A549 (cell line): ENCODE measurements at regions not wholly inside any gene's neighbourhood (a gene's known extent, or its start where the extent isn't known, plus 50 kb on each side); places are given as distances from the start of the nearest gene placed in this dataset.

Experiments used
- ATAC-seq, 2 experiments: fragments of 200-7000 bp in 1 of 2; fragments of >200 bp in 1 of 2; cut with Nextera tagmentation in 1 of 2; cut with Tn5 transposase in 1 of 2; 3 replicates each; pipeline versions ENCODE4 v1.8.0 to v1.9.1; 2018 to 2020; ENCODE audit warnings: mild to moderate bottlenecking in 1 of 2, moderate library complexity in 1 of 2
- CTCF ChIA-PET: fragments of 300-600 bp; sonication (Branson Sonifier 250); formaldehyde crosslinking; extraction: SDS; loops from one replicate; lab custom pipeline; 2021; ENCODE audit warnings: antibody characterized with exemption, inconsistent platforms; lab: Yijun Ruan, JAX
- POLR2A ChIA-PET: fragments of 350-600 bp; formaldehyde crosslinking; extraction: SDS; loops from one replicate; lab custom pipeline; 2021; ENCODE audit warnings: antibody characterized with exemption, inconsistent platforms; lab: Yijun Ruan, JAX
- DNase-seq, 2 experiments: peaks; one replicate each; pipeline versions ENCODE4 v3.0.0 to v3.0.0-alpha.2; 2011 to 2016; ENCODE audit warnings: low read depth in 1 of 2, low spot score in 1 of 2
- FAIRE-seq: peaks from 2 replicates; lab custom pipeline; 2011; peaks lifted over from hg19 to GRCh38; lab: Jason Lieb, UNC
- H3K27ac ChIP-seq, 2 experiments: fragments of >200 bp; sonication (Bioruptor Twin); formaldehyde crosslinking; 3 replicates each; pipeline ENCODE4 v1.5.1; 2016 to 2017
- H3K4me1 ChIP-seq: fragments of >200 bp; sonication (Bioruptor Twin); formaldehyde crosslinking; 3 replicates; pipeline ENCODE4 v1.6.1; 2016
- H3K4me2 ChIP-seq: fragments of >200 bp; sonication (Bioruptor Twin); formaldehyde crosslinking; 3 replicates; pipeline ENCODE4 v1.6.1; 2016
- H3K4me3 ChIP-seq: fragments of >200 bp; sonication (Bioruptor Twin); formaldehyde crosslinking; 3 replicates; pipeline ENCODE4 v1.5.1; 2016
- H3K9me3 ChIP-seq: fragments of >200 bp; sonication (Bioruptor Twin); formaldehyde crosslinking; 3 replicates; pipeline ENCODE4 v1.6.1; 2016
- CBX2 ChIP-seq: fragments of 200-600 bp; sonication (generic); IDR thresholded peaks from 2 replicates; pipeline ENCODE4 v1.6.1; 2016; ENCODE audit warnings: low read depth, mild to moderate bottlenecking, borderline replicate concordance
- EHF ChIP-seq: fragments of 250-450 bp; sonication (Bioruptor Pico); IDR thresholded peaks from 2 replicates; pipeline ENCODE4 v1.5.0; 2020; ENCODE audit warnings: mild to moderate bottlenecking
- EHMT2 ChIP-seq: fragments of 200-600 bp; sonication (generic); IDR thresholded peaks from 2 replicates; pipeline ENCODE4 v1.6.1; 2016; ENCODE audit warnings: antibody characterized with exemption, low read depth, mild to moderate bottlenecking, moderate library complexity
- EP300 ChIP-seq, 2 experiments: fragments of >200 bp; sonication (Bioruptor Twin); formaldehyde crosslinking; IDR thresholded peaks; 2 replicates in 1 of 2; 3 replicates in 1 of 2; pipeline ENCODE4 v1.6.1; 2016 to 2017
- ESRRA ChIP-seq: fragments of 150-350 bp; IDR thresholded peaks from 2 replicates; pipeline ENCODE4 v1.6.1; 2014; ENCODE audit warnings: mild to moderate bottlenecking, low read length, borderline replicate concordance
- FOSL2 ChIP-seq, 2 experiments: fragments of 450-650 bp in 1 of 2; fragments of >200 bp in 1 of 2; sonication (Bioruptor Twin) in 1 of 2; formaldehyde crosslinking; IDR thresholded peaks; 2 replicates each; pipeline versions ENCODE4 v1.5.0 to v1.6.1; 2016 to 2020; ENCODE audit warnings: mild to moderate bottlenecking in 1 of 2, moderate library complexity in 1 of 2
- GATA3 ChIP-seq: IDR thresholded peaks from 2 replicates; pipeline ENCODE4 v1.6.1; 2012; ENCODE audit warnings: borderline replicate concordance
- HOXB13 ChIP-seq: fragments of 250-450 bp; sonication (Bioruptor Pico); IDR thresholded peaks from 2 replicates; pipeline ENCODE4 v1.5.0; 2020; ENCODE audit warnings: low read depth, mild to moderate bottlenecking, moderate library complexity
- JUN ChIP-seq, 2 experiments: fragments of >200 bp; sonication (Bioruptor Twin); formaldehyde crosslinking; IDR thresholded peaks; 2 replicates in 1 of 2; 3 replicates in 1 of 2; pipeline ENCODE4 v1.6.1; 2016 to 2017
- MAFK ChIP-seq: fragments of 450-650 bp; IDR thresholded peaks from 2 replicates; pipeline ENCODE4 v1.6.1; 2014; ENCODE audit not compliant: partially characterized antibody
- MYC ChIP-seq: IDR thresholded peaks from 2 replicates; pipeline ENCODE4 v1.6.1; 2012; ENCODE audit warnings: mild to moderate bottlenecking, inconsistent platforms, low read length, improper control_type of control experiment, borderline replicate concordance
- NR3C1 ChIP-seq: fragments of >200 bp; sonication (Bioruptor Twin); formaldehyde crosslinking; IDR thresholded peaks from 3 replicates; pipeline ENCODE4 v1.6.1; 2017
- POLR2AphosphoS2 ChIP-seq: conservative IDR thresholded peaks from 2 replicates; pipeline ENCODE4 v1.6.1; 2012; ENCODE audit warnings: low read length, improper control_type of control experiment, inconsistent platforms
- RAD21 ChIP-seq, 2 experiments: fragments of >200 bp in 1 of 2; sonication (Bioruptor Twin) in 1 of 2; formaldehyde crosslinking in 1 of 2; IDR thresholded peaks in 1 of 2; conservative IDR thresholded peaks in 1 of 2; 2 replicates in 1 of 2; 3 replicates in 1 of 2; pipeline ENCODE4 v1.6.1; 2012 to 2018; ENCODE audit warnings: inconsistent platforms in 1 of 2
- RCOR1 ChIP-seq: fragments of 150-350 bp; IDR thresholded peaks from 2 replicates; pipeline ENCODE4 v1.6.1; 2014; ENCODE audit warnings: antibody characterized with exemption, low read length, low read depth
- REST ChIP-seq: fragments of 200-600 bp; sonication (generic); IDR thresholded peaks from 2 replicates; pipeline ENCODE4 v1.6.1; 2016; ENCODE audit warnings: antibody characterized with exemption, mild to moderate bottlenecking, moderate library complexity
- RFX5 ChIP-seq: fragments of 450-650 bp; IDR thresholded peaks from 2 replicates; pipeline ENCODE4 v1.7.1; 2014; ENCODE audit warnings: antibody characterized with exemption, mild to moderate bottlenecking, moderate library complexity
- ZC3H11A ChIP-seq: fragments of 450-650 bp; IDR thresholded peaks from 2 replicates; pipeline ENCODE4 v1.6.1; 2014; ENCODE audit warnings: antibody characterized with exemption, mild to moderate bottlenecking
- ZNF302 ChIP-seq: fragments of 250-450 bp; sonication (Bioruptor Pico); IDR thresholded peaks from 2 replicates; pipeline ENCODE4 v1.9.0; 2021; ENCODE audit warnings: inconsistent platforms, mild to moderate bottlenecking, moderate library complexity
- ZSCAN20 ChIP-seq: fragments of 250-450 bp; sonication (Bioruptor Pico); IDR thresholded peaks from 2 replicates; pipeline ENCODE4 v1.8.0; 2022; ENCODE audit warnings: mild to moderate bottlenecking, moderate library complexity
- WGBS: methylation state at CpG from one replicate; pipeline ENCODE4 v1.1.6; 2017; ENCODE audit errors: missing lambda C conversion rate; 5-methylcytosine and 5-hydroxymethylcytosine counted together
- TF ChIP-seq, protein P1 (sequence below): fragments of 250-450 bp; sonication (Bioruptor Pico); IDR thresholded peaks from 2 replicates; pipeline ENCODE4 v1.5.0; 2020; ENCODE audit warnings: low read depth, mild to moderate bottlenecking, moderate library complexity
- TF ChIP-seq, protein P2 (sequence below): fragments of >200 bp; sonication (Bioruptor Twin); formaldehyde crosslinking; IDR thresholded peaks from 3 replicates; pipeline ENCODE4 v1.5.1; 2016
- TF ChIP-seq, protein P3 (sequence below): fragments of 150-350 bp; IDR thresholded peaks from 2 replicates; pipeline ENCODE4 v1.6.1; 2014; ENCODE audit warnings: low read depth, mild to moderate bottlenecking, low read length
- TF ChIP-seq, protein P4 (sequence below): fragments of >200 bp; sonication (Bioruptor Twin); formaldehyde crosslinking; IDR thresholded peaks from 2 replicates; pipeline ENCODE4 v1.6.1; 2016

DNA sequence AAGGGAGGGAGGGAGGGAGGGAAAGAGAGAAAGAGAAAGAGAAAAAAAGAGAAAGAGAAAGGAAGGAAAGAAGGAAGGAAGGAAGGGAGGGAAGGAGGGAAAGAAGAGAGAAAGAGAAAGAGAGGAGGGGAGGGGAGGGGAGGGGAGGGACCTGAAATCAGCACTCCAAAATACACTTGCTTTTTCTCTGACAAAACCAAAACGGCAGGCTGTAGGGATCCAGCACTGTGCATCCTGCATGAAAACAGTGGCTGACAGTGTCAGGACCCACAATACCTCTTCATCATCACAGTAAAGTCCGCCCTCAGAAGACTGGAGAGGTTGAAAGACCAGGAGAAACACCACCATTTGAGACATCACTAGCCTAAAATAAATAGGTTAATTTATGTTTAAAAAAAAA is 156.0 kb upstream of the SOD1 start:
- POLR2A ChIA-PET: no interaction called here

GRCh38 chr21:31502537-31503143 is 156.9 kb upstream of the SOD1 start:
- no peak for TF ChIP-seq RCOR1
- no peak for TF ChIP-seq POLR2AphosphoS2
- no peak for TF ChIP-seq MYC
- TF ChIP-seq ESRRA: no peak
- no peak for TF ChIP-seq ZSCAN20 (CRISPR knock-in tag)
- no peak for TF ChIP-seq REST
- TF ChIP-seq CBX2: no peak
- TF ChIP-seq EHF (CRISPR knock-in tag): no peak
- Histone ChIP-seq H3K4me1 (no peaks in the 10 kb centered on the region), H3K4me3 (no peak overlapping the region), H3K9me3 (no peaks in the 10 kb centered on the region), H3K4me2 (no peak overlapping the region), H3K27ac (no peak overlapping the region)
- 48% methylated on average over 10 of the region's 10 CpGs for WGBS
- FAIRE-seq (no peak), ATAC-seq (no peak), DNase-seq (no peak)
- POLR2A ChIA-PET: no interaction called here
- CTCF ChIA-PET: no interaction called here

More for the DNA sequence above, 156.0 kb upstream of the SOD1 start:
- DNase-seq (no peak), ATAC-seq (no peak), FAIRE-seq (no peak)
- 24% methylated on average over 2 of the region's 2 CpGs for WGBS
- Histone ChIP-seq H3K4me2 (no peak overlapping the region), H3K9me3 (no peaks in the 10 kb centered on the region), H3K4me3 (no peak overlapping the region), H3K27ac (no peak overlapping the region), H3K4me1 (no peaks in the 10 kb centered on the region)
- TF ChIP-seq JUN (IDR thresholded peaks at IDR 0.05) (no peak), ESRRA (no peak), HOXB13 (CRISPR knock-in tag) (no peak), RFX5 (no peak), ZNF302 (CRISPR knock-in tag) (no peak), GATA3 (no peak), FOSL2 (IDR thresholded peaks at IDR 0.05) (no peak), FOSL2 (CRISPR knock-in tag; IDR thresholded peaks at IDR 0.05) (no peak), EP300 (IDR thresholded peaks at IDR 0.05) (no peak), NR3C1 (no peak), EHMT2 (no peak), RAD21 (conservative IDR thresholded peaks at IDR 0.05 in 1 of 2, IDR thresholded peaks at IDR 0.05 in 1 of 2) (no peak), REST (no peak), ZC3H11A (no peak), MAFK (no peak)
- TF ChIP-seq, protein P1, sequence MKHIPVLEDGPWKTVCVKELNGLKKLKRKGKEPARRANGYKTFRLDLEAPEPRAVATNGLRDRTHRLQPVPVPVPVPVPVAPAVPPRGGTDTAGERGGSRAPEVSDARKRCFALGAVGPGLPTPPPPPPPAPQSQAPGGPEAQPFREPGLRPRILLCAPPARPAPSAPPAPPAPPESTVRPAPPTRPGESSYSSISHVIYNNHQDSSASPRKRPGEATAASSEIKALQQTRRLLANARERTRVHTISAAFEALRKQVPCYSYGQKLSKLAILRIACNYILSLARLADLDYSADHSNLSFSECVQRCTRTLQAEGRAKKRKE (CRISPR knock-in tag): no peak
- TF ChIP-seq, protein P2, sequence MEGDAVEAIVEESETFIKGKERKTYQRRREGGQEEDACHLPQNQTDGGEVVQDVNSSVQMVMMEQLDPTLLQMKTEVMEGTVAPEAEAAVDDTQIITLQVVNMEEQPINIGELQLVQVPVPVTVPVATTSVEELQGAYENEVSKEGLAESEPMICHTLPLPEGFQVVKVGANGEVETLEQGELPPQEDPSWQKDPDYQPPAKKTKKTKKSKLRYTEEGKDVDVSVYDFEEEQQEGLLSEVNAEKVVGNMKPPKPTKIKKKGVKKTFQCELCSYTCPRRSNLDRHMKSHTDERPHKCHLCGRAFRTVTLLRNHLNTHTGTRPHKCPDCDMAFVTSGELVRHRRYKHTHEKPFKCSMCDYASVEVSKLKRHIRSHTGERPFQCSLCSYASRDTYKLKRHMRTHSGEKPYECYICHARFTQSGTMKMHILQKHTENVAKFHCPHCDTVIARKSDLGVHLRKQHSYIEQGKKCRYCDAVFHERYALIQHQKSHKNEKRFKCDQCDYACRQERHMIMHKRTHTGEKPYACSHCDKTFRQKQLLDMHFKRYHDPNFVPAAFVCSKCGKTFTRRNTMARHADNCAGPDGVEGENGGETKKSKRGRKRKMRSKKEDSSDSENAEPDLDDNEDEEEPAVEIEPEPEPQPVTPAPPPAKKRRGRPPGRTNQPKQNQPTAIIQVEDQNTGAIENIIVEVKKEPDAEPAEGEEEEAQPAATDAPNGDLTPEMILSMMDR: no peak
- TF ChIP-seq, protein P3, sequence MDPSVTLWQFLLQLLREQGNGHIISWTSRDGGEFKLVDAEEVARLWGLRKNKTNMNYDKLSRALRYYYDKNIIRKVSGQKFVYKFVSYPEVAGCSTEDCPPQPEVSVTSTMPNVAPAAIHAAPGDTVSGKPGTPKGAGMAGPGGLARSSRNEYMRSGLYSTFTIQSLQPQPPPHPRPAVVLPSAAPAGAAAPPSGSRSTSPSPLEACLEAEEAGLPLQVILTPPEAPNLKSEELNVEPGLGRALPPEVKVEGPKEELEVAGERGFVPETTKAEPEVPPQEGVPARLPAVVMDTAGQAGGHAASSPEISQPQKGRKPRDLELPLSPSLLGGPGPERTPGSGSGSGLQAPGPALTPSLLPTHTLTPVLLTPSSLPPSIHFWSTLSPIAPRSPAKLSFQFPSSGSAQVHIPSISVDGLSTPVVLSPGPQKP: no peak
- TF ChIP-seq, protein P4, sequence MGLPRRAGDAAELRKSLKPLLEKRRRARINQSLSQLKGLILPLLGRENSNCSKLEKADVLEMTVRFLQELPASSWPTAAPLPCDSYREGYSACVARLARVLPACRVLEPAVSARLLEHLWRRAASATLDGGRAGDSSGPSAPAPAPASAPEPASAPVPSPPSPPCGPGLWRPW: no peak
- CTCF ChIA-PET: no interaction called here
